Calu3 (cell line): ENCODE measurements at regions not wholly inside any gene's neighbourhood (a gene's known extent, or its start where the extent isn't known, plus 50 kb on each side); places are given as distances from the start of the nearest gene placed in this dataset.

Experiments
- BruUV-seq: library from RNA; stranded (reverse); fragments of 400-500 nt; replicated peaks from 2 replicates; lab custom pipeline; 2021; lab: Mats Ljungman, UMichigan
- CTCF ChIA-PET: fragments of 300-600 bp; sonication (Branson Sonifier 250); formaldehyde crosslinking; loops from one replicate; lab custom pipeline; 2022; ENCODE audit warnings: antibody characterized with exemption; lab: Charles Lee
- DNase-seq: peaks from one replicate; pipeline ENCODE4 v3.0.0; 2022
- H3K27ac Mint-ChIP-seq: one replicate; pipeline ENCODE4 v1.8.0; 2022; ENCODE audit warnings: mixed read lengths; ENCODE audit not compliant: unreplicated experiment
- H3K27me3 Mint-ChIP-seq: one replicate; pipeline ENCODE4 v1.8.0; 2022; ENCODE audit warnings: mixed read lengths; ENCODE audit not compliant: unreplicated experiment
- H3K36me3 Mint-ChIP-seq: one replicate; pipeline ENCODE4 v1.8.0; 2022; ENCODE audit warnings: mild to moderate bottlenecking, moderate library complexity, mixed read lengths; ENCODE audit not compliant: insufficient read depth, unreplicated experiment
- H3K4me1 Mint-ChIP-seq: one replicate; pipeline ENCODE4 v1.8.0; 2022; ENCODE audit warnings: mild to moderate bottlenecking, low read depth, mixed read lengths; ENCODE audit not compliant: unreplicated experiment
- H3K4me3 Mint-ChIP-seq: one replicate; pipeline ENCODE4 v1.8.0; 2022; ENCODE audit warnings: mild to moderate bottlenecking, low read depth, moderate library complexity, mixed read lengths; ENCODE audit not compliant: unreplicated experiment
- H3K9me3 Mint-ChIP-seq: one replicate; pipeline ENCODE4 v1.8.0; 2022; ENCODE audit warnings: low read depth, mixed read lengths; ENCODE audit not compliant: unreplicated experiment
- intact Hi-C: fragments of 100-400 bp; cut with micrococcal nuclease; formaldehyde crosslinking; loops from one replicate; pipeline ENCODE4 v1.10.0; 2022; ENCODE audit not compliant: unreplicated experiment
- TF ChIP-seq, protein P1 (sequence below): fragments of 200-600 bp; IDR thresholded peaks from one replicate; pipeline ENCODE4 v1.8.0; 2022; ENCODE audit warnings: antibody characterized with exemption; ENCODE audit not compliant: unreplicated experiment

DNA sequence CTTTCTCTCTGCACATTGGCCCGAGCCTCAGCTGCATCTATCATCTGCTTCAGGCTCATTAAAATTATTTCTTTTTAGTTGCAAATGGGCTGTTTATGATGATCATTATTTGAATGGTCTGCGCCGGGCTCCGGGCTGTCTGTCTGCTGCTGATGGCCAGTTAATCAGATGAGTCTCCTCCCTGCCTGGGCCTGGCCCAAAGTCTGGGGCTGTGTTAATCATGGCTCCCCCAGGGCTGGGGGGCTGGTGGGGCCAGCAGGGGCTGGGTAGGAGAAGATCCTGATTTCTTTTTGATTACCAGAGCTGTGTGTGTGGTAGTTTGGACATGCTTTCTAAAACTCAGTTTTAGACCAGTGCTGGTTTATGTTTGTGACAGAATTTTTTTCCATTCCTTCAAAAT, 159.1 kb downstream of the PHETA1 start:
- intact Hi-C loops, result no loop called here
- no peak for DNase-seq
- BruUV-seq, result no TSS peak
- CTCF ChIA-PET, result interaction anchor here (0.5 to 1.2 kb wide), 4 partner anchors 11 to 59 kb away, joined by 3 to 4 read pairs (median 4); no protein-coding TSS in a partner anchor
- TF ChIP-seq, protein P1, sequence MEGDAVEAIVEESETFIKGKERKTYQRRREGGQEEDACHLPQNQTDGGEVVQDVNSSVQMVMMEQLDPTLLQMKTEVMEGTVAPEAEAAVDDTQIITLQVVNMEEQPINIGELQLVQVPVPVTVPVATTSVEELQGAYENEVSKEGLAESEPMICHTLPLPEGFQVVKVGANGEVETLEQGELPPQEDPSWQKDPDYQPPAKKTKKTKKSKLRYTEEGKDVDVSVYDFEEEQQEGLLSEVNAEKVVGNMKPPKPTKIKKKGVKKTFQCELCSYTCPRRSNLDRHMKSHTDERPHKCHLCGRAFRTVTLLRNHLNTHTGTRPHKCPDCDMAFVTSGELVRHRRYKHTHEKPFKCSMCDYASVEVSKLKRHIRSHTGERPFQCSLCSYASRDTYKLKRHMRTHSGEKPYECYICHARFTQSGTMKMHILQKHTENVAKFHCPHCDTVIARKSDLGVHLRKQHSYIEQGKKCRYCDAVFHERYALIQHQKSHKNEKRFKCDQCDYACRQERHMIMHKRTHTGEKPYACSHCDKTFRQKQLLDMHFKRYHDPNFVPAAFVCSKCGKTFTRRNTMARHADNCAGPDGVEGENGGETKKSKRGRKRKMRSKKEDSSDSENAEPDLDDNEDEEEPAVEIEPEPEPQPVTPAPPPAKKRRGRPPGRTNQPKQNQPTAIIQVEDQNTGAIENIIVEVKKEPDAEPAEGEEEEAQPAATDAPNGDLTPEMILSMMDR, result no peak
- Mint-ChIP-seq H3K36me3 (no peaks in the 10 kb centered on the region), H3K27me3 (peaks cover 91% of the 10 kb centered on the region), H3K4me3 (no peak overlapping the region), H3K27ac (no peak overlapping the region), H3K9me3 (no peaks in the 10 kb centered on the region), H3K4me1 (no peaks in the 10 kb centered on the region)

DNA sequence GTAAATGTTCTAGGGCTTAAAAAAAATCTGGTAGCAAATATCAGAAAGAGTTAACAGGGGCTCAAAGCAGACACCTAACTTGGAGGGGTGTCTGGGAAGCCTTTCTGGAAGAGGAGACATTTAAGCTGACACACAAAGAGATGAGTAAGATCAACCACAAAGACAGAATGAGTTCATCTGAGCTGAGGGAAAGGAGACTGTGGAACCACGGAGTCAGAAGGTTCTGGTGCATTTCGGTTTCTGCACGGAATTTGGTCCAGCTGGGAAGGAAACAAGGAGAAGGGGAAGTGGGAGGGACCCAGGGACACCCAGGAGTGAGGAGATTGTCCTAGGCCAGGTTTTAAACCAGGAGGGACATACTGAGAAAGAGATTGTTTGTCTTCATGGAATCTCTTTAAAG, 161.1 kb downstream of the PHETA1 start:
- peaks cover 91% of the 10 kb centered on the region for H3K27me3 Mint-ChIP-seq
- H3K9me3 Mint-ChIP-seq, result no peaks in the 10 kb centered on the region
- H3K4me1 Mint-ChIP-seq, result no peaks in the 10 kb centered on the region
- no peaks in the 10 kb centered on the region for H3K36me3 Mint-ChIP-seq
- DNase-seq, result no peak
- CTCF ChIA-PET, result no interaction called here
- no TSS peak for BruUV-seq
- H3K27ac Mint-ChIP-seq, result no peak overlapping the region
- TF ChIP-seq, protein P1, result no peak
- intact Hi-C loops, result no loop called here
- no peak overlapping the region for H3K4me3 Mint-ChIP-seq

DNA sequence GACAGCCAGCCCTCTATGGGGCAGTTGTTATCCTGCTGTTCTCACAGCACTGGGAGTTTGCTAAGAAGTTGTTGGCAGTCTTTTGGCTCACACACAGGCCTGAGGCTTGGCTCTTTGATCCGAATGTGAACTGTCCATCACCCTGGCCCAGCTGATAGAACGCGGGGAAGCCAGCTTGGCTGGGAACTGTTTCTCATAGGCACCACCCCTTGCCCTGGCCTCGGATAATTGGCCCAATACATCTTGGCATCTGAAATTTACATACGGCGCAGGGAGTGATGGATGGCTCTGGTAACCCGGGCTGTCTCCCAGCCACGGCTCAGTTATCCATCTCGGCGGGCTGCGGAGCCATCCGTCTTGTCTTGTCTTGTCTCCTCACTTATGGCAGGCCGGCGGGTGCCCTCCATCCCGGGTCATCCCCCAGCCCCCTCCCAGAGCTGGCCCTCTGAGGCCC, 164.1 kb downstream of the PHETA1 start:
- CTCF ChIA-PET, result no interaction called here
- intact Hi-C loops, result no loop called here
- Mint-ChIP-seq H3K4me1 (no peaks in the 10 kb centered on the region), H3K36me3 (no peaks in the 10 kb centered on the region), H3K9me3 (no peaks in the 10 kb centered on the region), H3K27ac (no peak overlapping the region), H3K27me3 (peaks cover 92% of the 10 kb centered on the region), H3K4me3 (no peak overlapping the region)
- no peak for DNase-seq
- TF ChIP-seq, protein P1, result no peak
- no TSS peak for BruUV-seq

DNA sequence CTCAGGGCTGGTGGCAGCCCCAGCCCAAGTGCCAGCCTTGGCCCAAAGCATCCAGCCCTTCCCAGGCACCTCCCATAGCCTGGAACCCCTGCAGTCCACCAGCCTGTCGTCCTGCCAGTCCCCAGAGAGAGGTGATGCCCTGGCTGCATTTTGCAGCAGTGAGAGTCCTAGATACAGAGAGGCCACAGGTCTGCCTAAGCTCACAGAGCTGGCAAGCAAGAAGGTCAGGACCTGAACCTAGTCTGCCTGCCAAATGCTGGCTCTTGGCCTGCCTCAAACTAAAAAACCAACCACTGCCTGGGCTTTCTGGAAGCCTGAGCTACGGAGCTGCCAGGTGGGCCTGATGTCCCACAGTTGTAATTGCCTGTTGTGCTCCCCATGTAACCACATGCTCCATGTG, 164.9 kb downstream of the PHETA1 start:
- intact Hi-C loops, result no loop called here
- no peaks in the 10 kb centered on the region for H3K4me1 Mint-ChIP-seq
- no TSS peak for BruUV-seq

More for the DNA sequence above, 164.9 kb downstream of the PHETA1 start:
- Mint-ChIP-seq H3K9me3 (no peaks in the 10 kb centered on the region), H3K36me3 (no peaks in the 10 kb centered on the region), H3K27me3 (peaks cover 100% of the 10 kb centered on the region), H3K4me3 (no peak overlapping the region), H3K27ac (no peak overlapping the region)
- TF ChIP-seq, protein P1, result no peak
- DNase-seq, result no peak
- CTCF ChIA-PET, result no interaction called here
